ENCODE measurements at regions not wholly inside any gene's neighbourhood (a gene's known extent, or its start where the extent isn't known, plus 50 kb on each side); places are given as distances from the start of the nearest gene placed in this dataset.
A peak's percentile ranks its signal among the peaks of the same experiment; 100 is the strongest.

DNA sequence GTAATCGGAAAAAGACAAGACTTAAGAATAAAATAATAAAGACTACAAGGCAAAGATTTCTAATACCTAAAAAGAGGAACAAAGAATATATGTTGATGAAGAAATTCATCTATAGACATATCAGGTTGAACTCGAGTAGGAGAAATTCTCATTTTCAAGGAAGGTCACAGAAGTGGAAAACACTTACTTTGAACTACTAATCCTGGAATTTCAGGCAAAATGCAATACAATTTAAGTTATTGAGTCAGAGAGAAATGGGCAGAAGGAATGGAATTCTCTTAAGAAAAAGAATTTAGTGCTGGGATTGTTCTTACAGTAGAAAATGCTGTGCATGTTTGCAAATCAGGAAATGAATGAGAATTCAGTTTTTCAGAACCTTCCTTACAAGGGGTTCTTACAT lies 135.9 kb upstream of the TGFBR2 start:
- Histone ChIP-seq H3K27me3 (replicated peaks) (no peaks in the 10 kb centered on the region), H3K27ac (no peak overlapping the region), H3K4me3 (ENCODE audit: low read depth, low read length) (no peak overlapping the region), H3K36me3 (replicated peaks) (no peaks in the 10 kb centered on the region)
- no peak for DNase-seq
- TF ChIP-seq, protein P1, sequence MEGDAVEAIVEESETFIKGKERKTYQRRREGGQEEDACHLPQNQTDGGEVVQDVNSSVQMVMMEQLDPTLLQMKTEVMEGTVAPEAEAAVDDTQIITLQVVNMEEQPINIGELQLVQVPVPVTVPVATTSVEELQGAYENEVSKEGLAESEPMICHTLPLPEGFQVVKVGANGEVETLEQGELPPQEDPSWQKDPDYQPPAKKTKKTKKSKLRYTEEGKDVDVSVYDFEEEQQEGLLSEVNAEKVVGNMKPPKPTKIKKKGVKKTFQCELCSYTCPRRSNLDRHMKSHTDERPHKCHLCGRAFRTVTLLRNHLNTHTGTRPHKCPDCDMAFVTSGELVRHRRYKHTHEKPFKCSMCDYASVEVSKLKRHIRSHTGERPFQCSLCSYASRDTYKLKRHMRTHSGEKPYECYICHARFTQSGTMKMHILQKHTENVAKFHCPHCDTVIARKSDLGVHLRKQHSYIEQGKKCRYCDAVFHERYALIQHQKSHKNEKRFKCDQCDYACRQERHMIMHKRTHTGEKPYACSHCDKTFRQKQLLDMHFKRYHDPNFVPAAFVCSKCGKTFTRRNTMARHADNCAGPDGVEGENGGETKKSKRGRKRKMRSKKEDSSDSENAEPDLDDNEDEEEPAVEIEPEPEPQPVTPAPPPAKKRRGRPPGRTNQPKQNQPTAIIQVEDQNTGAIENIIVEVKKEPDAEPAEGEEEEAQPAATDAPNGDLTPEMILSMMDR (IDR thresholded peaks at IDR 0.05; ENCODE audit: low read depth, low read length, missing control alignments) = no peak
- in situ Hi-C loops (cut with HindIII; ENCODE audit: low pct_ligation_motif_present, low sequenced_read_pairs) = no loop called here

DNA sequence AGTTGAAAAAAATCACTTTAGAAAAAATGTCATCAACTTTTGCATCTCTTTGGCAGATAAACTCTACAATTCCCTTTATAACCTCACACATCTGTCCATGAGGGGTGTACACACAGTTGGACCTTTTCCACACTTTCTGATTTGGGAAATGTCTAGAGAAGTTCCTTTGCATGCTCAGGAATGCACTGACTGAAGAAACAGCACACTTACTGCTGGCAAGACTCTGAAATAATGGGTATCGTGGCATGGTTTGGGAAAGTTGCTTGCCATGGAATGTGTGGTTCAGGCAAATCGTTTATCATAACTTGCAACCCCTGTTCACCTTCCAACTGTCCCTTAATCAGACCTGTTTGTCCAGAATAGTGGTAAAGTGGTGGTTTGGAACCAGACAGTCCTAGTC lies 135.3 kb upstream of the TGFBR2 start:
- DNase-seq = no peak
- in situ Hi-C loops (cut with HindIII; ENCODE audit: low pct_ligation_motif_present, low sequenced_read_pairs) = no loop called here
- Histone ChIP-seq H3K36me3 (replicated peaks) (no peaks in the 10 kb centered on the region), H3K27me3 (replicated peaks) (no peaks in the 10 kb centered on the region), H3K4me3 (ENCODE audit: low read depth, low read length) (no peak overlapping the region), H3K27ac (no peak overlapping the region)
- TF ChIP-seq, protein P1 (IDR thresholded peaks at IDR 0.05; ENCODE audit: low read depth, low read length, missing control alignments) = no peak

DNA sequence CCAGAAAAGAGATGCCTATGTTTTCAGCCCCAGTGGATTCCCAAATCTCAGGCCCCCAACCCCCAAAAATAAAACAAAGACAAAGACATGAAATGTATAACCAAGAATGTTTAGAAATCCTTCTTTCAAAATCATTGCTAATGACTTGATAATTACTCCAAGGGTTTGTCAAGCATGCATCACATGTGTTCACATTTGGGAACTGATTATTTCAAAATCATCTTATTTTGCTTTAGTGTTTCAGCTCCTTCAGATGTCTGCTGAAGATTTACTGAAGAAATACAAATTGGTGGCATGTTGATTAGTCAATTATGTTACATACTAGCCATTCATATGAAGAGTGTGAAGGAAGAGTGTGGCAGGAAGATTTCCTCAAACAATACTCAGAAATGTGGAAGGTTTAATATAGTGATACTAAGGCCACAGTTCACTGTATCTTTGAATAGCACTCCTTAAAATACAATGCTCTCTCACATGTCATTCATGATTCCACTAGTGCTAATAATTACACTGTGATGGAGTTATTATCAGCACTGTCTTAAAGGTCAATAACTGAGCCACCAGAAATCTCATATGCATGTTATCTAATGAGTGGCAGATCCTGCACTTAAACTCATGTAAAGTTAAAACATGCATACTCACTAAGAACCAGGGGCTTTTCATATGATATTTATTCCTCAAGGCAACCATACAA lies 134.5 kb upstream of the TGFBR2 start:
- TF ChIP-seq, protein P1 (IDR thresholded peaks at IDR 0.05; ENCODE audit: low read depth, low read length, missing control alignments) = no peak
- no peak for DNase-seq
- no peak overlapping the region for H3K27ac ChIP-seq
- in situ Hi-C loops (cut with HindIII; ENCODE audit: low pct_ligation_motif_present, low sequenced_read_pairs) = no loop called here
- H3K36me3 ChIP-seq (replicated peaks) = no peaks in the 10 kb centered on the region
- H3K27me3 ChIP-seq (replicated peaks) = no peaks in the 10 kb centered on the region
- no peak overlapping the region for H3K4me3 ChIP-seq (ENCODE audit: low read depth, low read length)

DNA sequence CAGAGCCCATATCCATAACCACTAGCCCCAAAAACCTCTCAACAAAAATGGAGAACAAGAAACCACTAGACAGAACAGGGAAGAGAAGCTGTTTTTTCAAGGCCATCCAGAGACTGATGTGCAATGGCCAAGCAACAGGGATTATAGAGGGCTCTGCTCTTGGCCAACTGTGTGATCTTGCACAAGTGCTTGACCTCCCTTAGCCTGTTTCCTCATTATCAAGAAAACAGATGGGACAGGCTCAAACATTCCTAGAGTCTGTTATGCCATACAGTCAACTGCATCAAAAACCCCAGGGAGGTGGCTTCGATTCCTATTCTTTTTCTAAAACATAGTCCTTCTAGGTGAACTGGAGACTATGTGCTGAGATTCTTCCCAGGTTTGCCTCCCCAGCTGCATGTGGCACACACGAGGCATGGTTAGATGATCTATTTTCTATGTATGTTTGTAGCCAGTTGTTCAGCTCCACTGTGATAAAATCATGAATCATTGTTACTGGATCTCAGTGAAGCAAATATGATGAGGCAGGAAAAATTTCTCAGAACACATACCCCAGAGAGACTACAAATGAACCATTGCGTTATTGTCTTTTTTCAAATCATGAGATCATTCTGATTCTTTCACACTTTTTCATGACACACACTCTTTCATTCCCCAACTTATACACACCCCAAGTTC lies 132.9 kb upstream of the TGFBR2 start:
- Histone ChIP-seq H3K4me3 (ENCODE audit: low read depth, low read length) (no peak overlapping the region), H3K36me3 (replicated peaks) (no peaks in the 10 kb centered on the region)

DNA sequence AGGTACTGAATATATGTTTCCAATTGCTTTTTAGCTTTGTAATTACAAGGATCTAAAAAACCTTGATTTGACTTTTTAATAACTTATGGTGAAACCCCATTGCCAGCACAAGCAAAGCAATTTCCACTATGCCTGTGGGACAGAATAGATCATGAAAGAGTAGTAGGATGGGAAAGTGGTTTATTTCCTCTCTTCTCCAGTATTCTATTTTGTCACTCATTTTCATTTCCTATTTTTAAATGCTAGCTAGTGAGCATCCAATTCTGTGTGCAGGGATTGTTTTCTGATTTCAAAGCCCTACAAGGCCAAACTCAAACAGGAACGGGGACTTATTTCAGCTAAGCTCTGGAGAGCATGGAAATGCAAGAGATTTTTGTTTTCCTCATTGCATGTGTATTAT lies 132.0 kb upstream of the TGFBR2 start:
- Histone ChIP-seq H3K36me3 (replicated peaks) (no peaks in the 10 kb centered on the region), H3K27me3 (replicated peaks) (no peaks in the 10 kb centered on the region), H3K27ac (no peak overlapping the region), H3K4me3 (ENCODE audit: low read depth, low read length) (no peak overlapping the region)
- no peak for DNase-seq
- in situ Hi-C loops (cut with HindIII; ENCODE audit: low pct_ligation_motif_present, low sequenced_read_pairs) = no loop called here
- TF ChIP-seq, protein P1 (IDR thresholded peaks at IDR 0.05; ENCODE audit: low read depth, low read length, missing control alignments) = no peak

More for the DNA sequence above, 132.9 kb upstream of the TGFBR2 start:
- TF ChIP-seq, protein P1 (IDR thresholded peaks at IDR 0.05; ENCODE audit: low read depth, low read length, missing control alignments) = no peak
- H3K27ac ChIP-seq = no peak overlapping the region
- DNase-seq = peak; percentile 40
- in situ Hi-C loops (cut with HindIII; ENCODE audit: low pct_ligation_motif_present, low sequenced_read_pairs) = no loop called here
- H3K27me3 ChIP-seq (replicated peaks) = no peaks in the 10 kb centered on the region
